Right cardiac atrium (tissue), 5 donors: ENCODE measurements at regions not wholly inside any gene's neighbourhood (a gene's known extent, or its start where the extent isn't known, plus 50 kb on each side); places are given as distances from the start of the nearest gene placed in this dataset.
"Not testable (repeated sequence)": the region's sequence is repeated elsewhere in the genome, so short reads cannot be mapped to it uniquely, and the experiment has no call there.

ENCODE experiments used
- ATAC-seq, 2 donors: fragments of 200-7000 bp; cut with Tn5 transposase; one replicate each; pipeline versions ENCODE4 v1.8.0 to v1.9.1; 2020; ENCODE audit warnings: moderate library complexity in 2 of 2, mild to moderate bottlenecking in 1 of 2
- DNase-seq, 3 donors: peaks; one replicate each; pipeline ENCODE4 v3.0.0-alpha.2; 2020
- H3K27ac ChIP-seq: one replicate; pipeline ENCODE4 v1.5.1; 2013; ENCODE audit warnings: mild to moderate bottlenecking, low read length, control low read depth, moderate library complexity
- H3K27me3 ChIP-seq: one replicate; pipeline ENCODE4 v1.6.1; 2013; ENCODE audit not compliant: control insufficient read depth, insufficient read depth
- H3K4me1 ChIP-seq: one replicate; pipeline ENCODE4 v1.6.1; 2013; ENCODE audit warnings: low read length; ENCODE audit not compliant: control insufficient read depth, insufficient read depth
- H3K4me3 ChIP-seq: one replicate; pipeline ENCODE4 v1.5.1; 2013; ENCODE audit warnings: low read length, control low read depth
- H3K9me3 ChIP-seq: one replicate; pipeline ENCODE4 v1.6.1; 2013; ENCODE audit warnings: low read length; ENCODE audit not compliant: control insufficient read depth
- WGBS: extraction: QIAGEN DNeasy Blood & Tissue Kit; methylation state at CpG from one replicate; pipeline ENCODE4 v1.1.7; 2013; 5-methylcytosine and 5-hydroxymethylcytosine counted together
- intact Hi-C, 4 donors: fragments of 100-400 bp; cut with DNase I; formaldehyde crosslinking; loops; one replicate each; pipeline versions ENCODE4 v1.11.0 to v1.14.0; 2022 to 2023
- donor health status: healthy with polysubstance abuse.
- donor health status: DM: no; HTN: yes; CAD: no.
- donor health status: DM: no; HTN: no; CAD: no.
- donor health status: DM: no; HTN: yes; CAD: no; lungs with severe emphysema.
- donor health status: DM: yes; HTN: yes; CAD: no.

GRCh38 chr13:83780227-83780626 is 102.0 kb downstream of the SLITRK1 start:
- no peaks in the 10 kb centered on the region for H3K9me3 ChIP-seq
- H3K4me1 ChIP-seq, result no peaks in the 10 kb centered on the region
- no peaks in the 10 kb centered on the region for H3K27me3 ChIP-seq
- no peak overlapping the region for H3K4me3 ChIP-seq
- 44% methylated on average over 6 of the region's 6 CpGs for WGBS
- DNase-seq (no peak), ATAC-seq (no peak)
- H3K27ac ChIP-seq, result no peak overlapping the region
- intact Hi-C loops, result no loop called here

GRCh38 chr13:83773961-83774360 is 108.3 kb downstream of the SLITRK1 start:
- DNase-seq (no peak), ATAC-seq (no peak)
- intact Hi-C loops, result no loop called here
- no peaks in the 10 kb centered on the region for H3K9me3 ChIP-seq
- no peak overlapping the region for H3K27ac ChIP-seq
- no peaks in the 10 kb centered on the region for H3K4me1 ChIP-seq
- no peaks in the 10 kb centered on the region for H3K27me3 ChIP-seq
- H3K4me3 ChIP-seq, result no peak overlapping the region
- 56% methylated on average over 2 of the region's 2 CpGs for WGBS

GRCh38 chr13:83765796-83766195 is 116.5 kb downstream of the SLITRK1 start:
- Histone ChIP-seq H3K4me3 (no peak overlapping the region), H3K27ac (no peak overlapping the region), H3K27me3 (no peaks in the 10 kb centered on the region), H3K9me3 (no peaks in the 10 kb centered on the region), H3K4me1 (no peaks in the 10 kb centered on the region)
- ATAC-seq (no peak), DNase-seq (no peak)
- intact Hi-C loops, result no loop called here
- 80% methylated on average over 1 of the region's 1 CpG for WGBS

- Histone ChIP-seq H3K27ac (no peak overlapping the region), H3K4me1 (no peaks in the 10 kb centered on the region), H3K9me3 (no peaks in the 10 kb centered on the region), H3K27me3 (no peaks in the 10 kb centered on the region), H3K4me3 (no peak overlapping the region)
- no peak for DNase-seq
- ATAC-seq, result no peak
- 41% methylated on average over 2 of the region's 2 CpGs for WGBS
- intact Hi-C loops, result no loop called here
Measured at GRCh38 chr13:83761631-83762030, 120.6 kb downstream of the SLITRK1 start.

GRCh38 chr13:83755210-83755609 is 127.1 kb downstream of the SLITRK1 start:
- DNase-seq, H3K9me3 ChIP-seq, H3K27me3 ChIP-seq, H3K4me1 ChIP-seq, H3K4me3 ChIP-seq, intact Hi-C loops, H3K27ac ChIP-seq, ATAC-seq: not testable (repeated sequence)
- 93% methylated on average over 2 of the region's 2 CpGs for WGBS

GRCh38 chr13:83753912-83754624 is 128.2 kb downstream of the SLITRK1 start:
- peak in 1 of 3 donors; percentile 19 for DNase-seq
- Histone ChIP-seq H3K27me3 (no peaks in the 10 kb centered on the region), H3K4me1 (no peaks in the 10 kb centered on the region), H3K4me3 (no peak overlapping the region), H3K27ac (no peak overlapping the region), H3K9me3 (no peaks in the 10 kb centered on the region)
- WGBS, result 85% methylated on average over 11 of the region's 11 CpGs
- intact Hi-C loops, result no loop called here
- no peak for ATAC-seq

GRCh38 chr13:83752141-83752540 is 130.1 kb downstream of the SLITRK1 start:
- no peak overlapping the region for H3K4me3 ChIP-seq
- DNase-seq (no peak), ATAC-seq (no peak)
- H3K27ac ChIP-seq, result no peak overlapping the region
- 34% methylated on average over 4 of the region's 4 CpGs for WGBS
- H3K27me3 ChIP-seq, result no peaks in the 10 kb centered on the region
- intact Hi-C loops, result no loop called here
- H3K9me3 ChIP-seq, result no peaks in the 10 kb centered on the region
- no peaks in the 10 kb centered on the region for H3K4me1 ChIP-seq

- H3K27me3 ChIP-seq, result no peaks in the 10 kb centered on the region
- no peak for ATAC-seq
- DNase-seq, result no peak
- H3K4me1 ChIP-seq, result no peaks in the 10 kb centered on the region
- intact Hi-C loops, result no loop called here
- no peak overlapping the region for H3K4me3 ChIP-seq
- H3K27ac ChIP-seq, result no peak overlapping the region
- no peaks in the 10 kb centered on the region for H3K9me3 ChIP-seq
Measured at GRCh38 chr13:83740622-83741021, 141.7 kb downstream of the SLITRK1 start.

GRCh38 chr13:83738407-83738806 is 143.9 kb downstream of the SLITRK1 start:
- WGBS, result 83% methylated on average over 4 of the region's 4 CpGs
- Histone ChIP-seq H3K27ac (no peak overlapping the region), H3K9me3 (no peaks in the 10 kb centered on the region), H3K4me1 (no peaks in the 10 kb centered on the region), H3K4me3 (no peak overlapping the region), H3K27me3 (no peaks in the 10 kb centered on the region)
- ATAC-seq (no peak), DNase-seq (no peak)
- intact Hi-C loops, result no loop called here

- no peak for ATAC-seq
Measured at GRCh38 chr13:83733293-83733692, 149.0 kb downstream of the SLITRK1 start.

GRCh38 chr13:83732755-83733154 is 149.5 kb downstream of the SLITRK1 start:
- WGBS, result 34% methylated on average over 3 of the region's 3 CpGs
- intact Hi-C loops, result no loop called here
- Histone ChIP-seq H3K4me3 (no peak overlapping the region), H3K9me3 (no peaks in the 10 kb centered on the region), H3K27ac (no peak overlapping the region), H3K4me1 (no peaks in the 10 kb centered on the region), H3K27me3 (no peaks in the 10 kb centered on the region)
- no peak for ATAC-seq
- DNase-seq, result no peak

More at GRCh38 chr13:83733293-83733692, 149.0 kb downstream of the SLITRK1 start:
- Histone ChIP-seq H3K4me1 (no peaks in the 10 kb centered on the region), H3K27ac (no peak overlapping the region), H3K27me3 (no peaks in the 10 kb centered on the region), H3K4me3 (no peak overlapping the region), H3K9me3 (no peaks in the 10 kb centered on the region)
- no peak for DNase-seq
- intact Hi-C loops, result no loop called here

- WGBS, result 83% methylated on average over 1 of the region's 1 CpG
- H3K9me3 ChIP-seq, result no peaks in the 10 kb centered on the region
- DNase-seq (no peak), ATAC-seq (no peak)
- H3K27me3 ChIP-seq, result no peaks in the 10 kb centered on the region
- H3K4me3 ChIP-seq, result no peak overlapping the region
- H3K27ac ChIP-seq, result no peak overlapping the region
- no peaks in the 10 kb centered on the region for H3K4me1 ChIP-seq
- intact Hi-C loops, result no loop called here
Measured at GRCh38 chr13:83731113-83731512, 151.2 kb downstream of the SLITRK1 start.
